IMR-90 (cell line): ENCODE measurements at regions not wholly inside any gene's neighbourhood (a gene's known extent, or its start where the extent isn't known, plus 50 kb on each side); places are given as distances from the start of the nearest gene placed in this dataset.

Experiments
- ATAC-seq: fragments of 200-7000 bp; cut with Tn5 transposase; 2 replicates; pipeline ENCODE4 v1.9.1; 2020; ENCODE audit warnings: low read depth, mild to moderate bottlenecking, moderate library complexity
- BruUV-seq: library from RNA; stranded (reverse); fragments of 400-500 nt; replicated peaks from 2 replicates; lab custom pipeline; 2021; lab: Mats Ljungman, UMichigan
- CTCF ChIA-PET: fragments of 300-600 bp; formaldehyde crosslinking; extraction: SDS; loops from one replicate; lab custom pipeline; 2021; ENCODE audit warnings: antibody characterized with exemption; lab: Yijun Ruan, JAX
- POLR2A ChIA-PET: fragments of 300-600 bp; sonication (Branson Sonifier 250); formaldehyde crosslinking; loops from one replicate; lab custom pipeline; 2022; ENCODE audit warnings: antibody characterized with exemption; ENCODE audit not compliant: unreplicated experiment; lab: Charles Lee
- DNase-seq: peaks from one replicate; pipeline ENCODE4 v3.0.0; 2013
- H2AFZ ChIP-seq: replicated peaks from 2 replicates; pipeline ENCODE3; 2013; ENCODE audit warnings: low read length, mild to moderate bottlenecking; ENCODE audit not compliant: poor library complexity
- H2AK5ac ChIP-seq: 2 replicates; pipeline ENCODE4 v1.6.1; 2013; ENCODE audit warnings: low read depth, low read length, inconsistent platforms
- H2AK9ac ChIP-seq: replicated peaks from 2 replicates; pipeline ENCODE3; 2013; ENCODE audit warnings: mild to moderate bottlenecking, low read depth, low read length, moderate library complexity; ENCODE audit not compliant: poor library complexity
- H2BK120ac ChIP-seq: 2 replicates; pipeline ENCODE4 v1.6.1; 2013; ENCODE audit warnings: low read depth, low read length, inconsistent platforms
- H2BK15ac ChIP-seq: 3 replicates; pipeline ENCODE4 v1.6.1; 2013; ENCODE audit warnings: low read depth, low read length, inconsistent platforms
- H2BK20ac ChIP-seq: 2 replicates; pipeline ENCODE4 v1.6.1; 2013; ENCODE audit warnings: low read depth, mild to moderate bottlenecking, inconsistent platforms, low read length, moderate library complexity
- H2BK5ac ChIP-seq: 2 replicates; pipeline ENCODE4 v1.6.1; 2013; ENCODE audit warnings: mild to moderate bottlenecking, low read depth, low read length, inconsistent platforms; ENCODE audit not compliant: poor library complexity, severe bottlenecking
- H3K14ac ChIP-seq: replicated peaks from 2 replicates; pipeline ENCODE4 v1.6.1; 2013; ENCODE audit warnings: low read depth, low read length, inconsistent platforms
- H3K18ac ChIP-seq: 2 replicates; pipeline ENCODE4 v1.6.1; 2013; ENCODE audit warnings: low read depth, low read length, control low read depth
- H3K23ac ChIP-seq: 2 replicates; pipeline ENCODE4 v1.6.1; 2013; ENCODE audit warnings: low read depth, low read length, inconsistent platforms
- H3K27ac ChIP-seq: 2 replicates; pipeline ENCODE4 v1.5.1; 2013; ENCODE audit warnings: mild to moderate bottlenecking, control low read depth, low read length; ENCODE audit not compliant: insufficient read depth
- H3K27me3 ChIP-seq: 2 replicates; pipeline ENCODE4 v1.6.1; 2013; ENCODE audit warnings: low read length; ENCODE audit not compliant: control insufficient read depth, insufficient read depth
- H3K36me3 ChIP-seq: 2 replicates; pipeline ENCODE4 v1.6.1; 2013; ENCODE audit warnings: low read length, mixed read lengths; ENCODE audit not compliant: control insufficient read depth, insufficient read depth
- H3K4ac ChIP-seq: 2 replicates; pipeline ENCODE4 v1.6.1; 2013; ENCODE audit warnings: low read depth, low read length, inconsistent platforms
- H3K4me1 ChIP-seq: 2 replicates; pipeline ENCODE4 v1.6.1; 2013; ENCODE audit warnings: low read length, mixed read lengths; ENCODE audit not compliant: control insufficient read depth, insufficient read depth
- H3K4me2 ChIP-seq: 2 replicates; pipeline ENCODE4 v1.6.1; 2013; ENCODE audit warnings: low read depth, mild to moderate bottlenecking, control low read depth, low read length, moderate library complexity
- H3K4me3 ChIP-seq: 2 replicates; pipeline ENCODE4 v1.5.1; 2013; ENCODE audit warnings: low read depth, mild to moderate bottlenecking, control low read depth, low read length, moderate library complexity; ENCODE audit not compliant: insufficient read depth
- H3K56ac ChIP-seq: 2 replicates; pipeline ENCODE4 v1.6.1; 2013; ENCODE audit warnings: low read length, inconsistent platforms; ENCODE audit not compliant: insufficient read depth; ENCODE audit errors: extremely low read depth
- H3K79me1 ChIP-seq, 2 experiments: 2 replicates each; pipeline ENCODE4 v1.6.1; 2013; ENCODE audit warnings: low read length in 2 of 2, inconsistent platforms in 1 of 2, low read depth in 1 of 2
- H3K9ac ChIP-seq: 2 replicates; pipeline ENCODE4 v1.6.1; 2013; ENCODE audit warnings: low read depth, low read length, control low read depth
- H3K9me1 ChIP-seq: 2 replicates; pipeline ENCODE4 v1.6.1; 2013; ENCODE audit warnings: low read length, inconsistent platforms; ENCODE audit not compliant: insufficient read depth
- H3K9me3 ChIP-seq: 2 replicates; pipeline ENCODE4 v1.6.1; 2013; ENCODE audit warnings: low read length; ENCODE audit not compliant: control insufficient read depth, insufficient read depth
- H4K20me1 ChIP-seq: 2 replicates; pipeline ENCODE4 v1.6.1; 2013; ENCODE audit warnings: low read length, inconsistent platforms; ENCODE audit not compliant: insufficient read depth
- H4K5ac ChIP-seq: 2 replicates; pipeline ENCODE4 v1.6.1; 2013; ENCODE audit warnings: mild to moderate bottlenecking, low read depth, low read length, control low read depth
- H4K8ac ChIP-seq, 2 experiments: 2 replicates each; pipeline ENCODE4 v1.6.1; 2013; ENCODE audit warnings: low read depth in 2 of 2, low read length in 2 of 2, control low read depth in 1 of 2, inconsistent platforms in 1 of 2
- H4K91ac ChIP-seq: 2 replicates; pipeline ENCODE4 v1.6.1; 2013; ENCODE audit warnings: low read depth, low read length, inconsistent platforms; ENCODE audit not compliant: insufficient read depth
- BHLHE40 ChIP-seq: fragments of 150-350 bp; IDR thresholded peaks from 2 replicates; pipeline ENCODE4 v1.6.1; 2016; ENCODE audit warnings: mild to moderate bottlenecking, low read depth, low read length
- CEBPB ChIP-seq: IDR thresholded peaks from 2 replicates; pipeline ENCODE4 v1.6.1; 2012; ENCODE audit warnings: low read depth, low read length, improper control_type of control experiment
- CHD1 ChIP-seq: IDR thresholded peaks from 2 replicates; pipeline ENCODE4 v1.6.1; 2012; ENCODE audit warnings: low read depth, low read length, improper control_type of control experiment
- CTCF ChIP-seq: conservative IDR thresholded peaks from 2 replicates; pipeline ENCODE4 v1.5.1; 2012; ENCODE audit warnings: mild to moderate bottlenecking, low read depth, low read length, improper control_type of control experiment
- FOS ChIP-seq: fragments of 150-350 bp; IDR thresholded peaks from 2 replicates; pipeline ENCODE4 v1.6.1; 2016; ENCODE audit warnings: low read depth, low read length
- MAFK ChIP-seq: IDR thresholded peaks from 2 replicates; pipeline ENCODE4 v1.6.1; 2012; ENCODE audit warnings: low read depth, low read length, improper control_type of control experiment
- MAZ ChIP-seq: IDR thresholded peaks from 2 replicates; pipeline ENCODE4 v1.6.1; 2012; ENCODE audit warnings: low read depth, mild to moderate bottlenecking, low read length, improper control_type of control experiment, moderate library complexity, borderline replicate concordance
- MXI1 ChIP-seq: IDR thresholded peaks from 2 replicates; pipeline ENCODE4 v1.6.1; 2012; ENCODE audit warnings: low read depth, mild to moderate bottlenecking, low read length, moderate library complexity, borderline replicate concordance
- NFE2L2 ChIP-seq: fragments of 150-350 bp; IDR thresholded peaks from 2 replicates; pipeline ENCODE4 v1.6.1; 2016; ENCODE audit warnings: low read depth, mild to moderate bottlenecking, low read length
- POLR2A ChIP-seq: IDR thresholded peaks from 2 replicates; pipeline ENCODE4 v1.6.1; 2012; ENCODE audit warnings: mild to moderate bottlenecking, low read depth, low read length
- RAD21 ChIP-seq: IDR thresholded peaks from 2 replicates; pipeline ENCODE4 v1.6.1; 2012; ENCODE audit warnings: low read length, improper control_type of control experiment
- RCOR1 ChIP-seq: IDR thresholded peaks from 2 replicates; pipeline ENCODE4 v1.6.1; 2012; ENCODE audit warnings: mild to moderate bottlenecking, low read length, improper control_type of control experiment; ENCODE audit not compliant: insufficient replicate concordance
- RFX5 ChIP-seq: IDR thresholded peaks from 2 replicates; pipeline ENCODE4 v1.8.0; 2012; ENCODE audit warnings: low read depth, mild to moderate bottlenecking, low read length, moderate library complexity
- SMC3 ChIP-seq: fragments of 150-350 bp; IDR thresholded peaks from 2 replicates; pipeline ENCODE4 v1.6.1; 2016; ENCODE audit warnings: low read depth, mild to moderate bottlenecking, antibody characterized with exemption, low read length, moderate library complexity
- USF2 ChIP-seq: fragments of 150-350 bp; IDR thresholded peaks from 2 replicates; pipeline ENCODE4 v1.6.1; 2017; ENCODE audit warnings: mild to moderate bottlenecking, antibody characterized with exemption, low read length, low read depth
- WGBS, 2 experiments: methylation state at CpG; one replicate each; pipeline versions ENCODE4 v1.1.5 to v1.1.7; 2013; ENCODE audit warnings: missing lambda C conversion rate in 2 of 2; ENCODE audit not compliant: insufficient read length in 1 of 2; ENCODE audit errors: extremely low coverage in 2 of 2; 5-methylcytosine and 5-hydroxymethylcytosine counted together
- dilution Hi-C: fragments of 300-500 bp; cut with HindIII; formaldehyde crosslinking; loops from one replicate; pipeline ENCODE4 v1.14.3; 2018; ENCODE audit warnings: low sequenced_read_pairs; ENCODE audit not compliant: unreplicated experiment
- in situ Hi-C: fragments of 300-500 bp; cut with MboI; formaldehyde crosslinking; loops from 3 replicates; pipeline ENCODE4 v1.14.3; 2019; ENCODE audit warnings: low sequenced_read_pairs, inconsistent platforms, mixed read lengths
- intact Hi-C: fragments of 100-400 bp; cut with micrococcal nuclease; formaldehyde crosslinking; loops from 2 replicates; pipeline ENCODE4 v1.10.0; 2022
- TF ChIP-seq, protein P1 (sequence below): fragments of 150-350 bp; IDR thresholded peaks from 2 replicates; pipeline ENCODE4 v1.6.1; 2016; ENCODE audit warnings: low read depth, mild to moderate bottlenecking, low read length, moderate library complexity, borderline replicate concordance

DNA sequence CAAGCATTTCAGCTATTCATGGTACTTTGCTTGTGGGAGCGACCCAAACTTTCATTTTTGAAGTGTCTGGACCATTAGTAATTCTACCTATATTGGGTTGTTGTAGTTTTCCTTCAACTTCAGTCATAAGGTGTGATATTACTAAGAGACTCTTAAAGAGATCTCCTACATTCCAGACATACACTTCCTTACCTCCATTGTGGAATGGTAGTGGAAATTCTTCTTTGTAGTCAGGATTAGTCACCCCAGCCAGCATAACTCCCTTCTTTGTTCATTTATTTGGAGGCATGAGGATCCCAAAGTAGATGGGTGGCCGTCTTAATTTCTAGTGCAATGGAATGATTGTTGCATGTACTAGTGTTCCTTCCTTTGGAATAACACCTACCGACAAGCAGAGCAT is 991.4 kb downstream of the ARAP2 start:
- Histone ChIP-seq H3K9me3 (peaks cover 6% of the 10 kb centered on the region), H3K27ac (no peak overlapping the region), H4K5ac (no peak overlapping the region), H2BK5ac (no peak overlapping the region), H3K4ac (no peak overlapping the region), H2AK9ac (no peak overlapping the region), H3K79me1 (no peaks in the 10 kb centered on the region), H2AFZ (no peak overlapping the region), H3K56ac (no peak overlapping the region), H4K8ac (no peak overlapping the region), H4K91ac (no peak overlapping the region), H3K36me3 (no peaks in the 10 kb centered on the region), H3K27me3 (no peaks in the 10 kb centered on the region), H2AK5ac (no peak overlapping the region), H3K4me3 (no peak overlapping the region), H3K23ac (no peak overlapping the region), H3K4me1 (no peaks in the 10 kb centered on the region), H3K4me2 (no peak overlapping the region), H3K9ac (no peak overlapping the region), H2BK120ac (no peak overlapping the region), H3K9me1 (no peaks in the 10 kb centered on the region), H2BK20ac (no peak overlapping the region), H3K14ac (no peak overlapping the region), H4K20me1 (no peaks in the 10 kb centered on the region), H2BK15ac (no peak overlapping the region), H3K18ac (no peak overlapping the region)
- ChIA-PET POLR2A (no interaction called here), CTCF (no interaction called here)
- DNase-seq (no peak), ATAC-seq (no peak)
- TF ChIP-seq RFX5, result no peak
- no peak for TF ChIP-seq MAZ
- no peak for TF ChIP-seq CHD1
- no peak for TF ChIP-seq BHLHE40
- no peak for TF ChIP-seq USF2
- no peak for TF ChIP-seq RCOR1
- no peak for TF ChIP-seq NFE2L2
- no peak for TF ChIP-seq SMC3
- TF ChIP-seq FOS, result no peak
- TF ChIP-seq, protein P1, sequence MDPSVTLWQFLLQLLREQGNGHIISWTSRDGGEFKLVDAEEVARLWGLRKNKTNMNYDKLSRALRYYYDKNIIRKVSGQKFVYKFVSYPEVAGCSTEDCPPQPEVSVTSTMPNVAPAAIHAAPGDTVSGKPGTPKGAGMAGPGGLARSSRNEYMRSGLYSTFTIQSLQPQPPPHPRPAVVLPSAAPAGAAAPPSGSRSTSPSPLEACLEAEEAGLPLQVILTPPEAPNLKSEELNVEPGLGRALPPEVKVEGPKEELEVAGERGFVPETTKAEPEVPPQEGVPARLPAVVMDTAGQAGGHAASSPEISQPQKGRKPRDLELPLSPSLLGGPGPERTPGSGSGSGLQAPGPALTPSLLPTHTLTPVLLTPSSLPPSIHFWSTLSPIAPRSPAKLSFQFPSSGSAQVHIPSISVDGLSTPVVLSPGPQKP, result no peak
- no peak for TF ChIP-seq MAFK
- no peak for TF ChIP-seq MXI1
- TF ChIP-seq RAD21, result no peak
- no peak for TF ChIP-seq CTCF
- no peak for TF ChIP-seq POLR2A
- no peak for TF ChIP-seq CEBPB
- intact Hi-C loops (no loop called here), dilution Hi-C loops (no loop called here), in situ Hi-C loops (no loop called here)
- no TSS peak for BruUV-seq
- WGBS, 2 experiments, result no CpG with 5 or more reads among the region's 3 CpGs
